ENCODE measurements at regions not wholly inside any gene's neighbourhood (a gene's known extent, or its start where the extent isn't known, plus 50 kb on each side); places are given as distances from the start of the nearest gene placed in this dataset.
"Not testable (repeated sequence)": the region's sequence is repeated elsewhere in the genome, so short reads cannot be mapped to it uniquely, and the experiment has no call there.

GRCh38 chr5:38783011-38783561, 62.7 kb upstream of the OSMR start:
- TF ChIP-seq CTCF (IDR thresholded peaks at IDR 0.05; ENCODE audit: insufficient read depth, missing control alignments) = no peak
- DNase-seq (ENCODE audit: insufficient read length, low spot score) = no peak
- no peak for FAIRE-seq

DNA sequence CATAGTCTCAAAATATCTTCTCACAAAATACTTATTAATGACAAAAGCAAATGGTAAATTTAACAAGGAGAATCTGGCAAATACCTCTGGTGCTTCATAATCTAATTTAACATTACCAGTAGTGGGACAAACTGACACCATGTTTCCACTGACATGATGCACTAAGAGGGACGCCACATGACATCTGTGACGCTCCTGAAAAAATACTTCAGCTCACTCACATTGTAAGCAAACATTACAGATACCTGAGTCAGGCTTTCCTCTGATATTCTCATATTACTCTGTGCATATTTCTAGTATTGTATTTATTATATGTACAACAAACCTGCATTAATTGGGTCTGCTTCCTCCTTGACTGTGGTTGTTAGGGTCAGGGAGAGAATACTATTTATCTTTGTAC, 56.7 kb upstream of the OSMR start:
- no peak for FAIRE-seq

GRCh38 chr5:38789777-38790176, 56.0 kb upstream of the OSMR start:
- no peak for TF ChIP-seq CTCF (IDR thresholded peaks at IDR 0.05; ENCODE audit: insufficient read depth, missing control alignments)
- no peak for FAIRE-seq
- no peak for DNase-seq (ENCODE audit: insufficient read length, low spot score)

More for the DNA sequence above, 56.7 kb upstream of the OSMR start:
- no peak for DNase-seq (ENCODE audit: insufficient read length, low spot score)
- TF ChIP-seq CTCF (IDR thresholded peaks at IDR 0.05; ENCODE audit: insufficient read depth, missing control alignments) = no peak

GRCh38 chr5:38790268-38790667, 55.5 kb upstream of the OSMR start:
- FAIRE-seq = no peak
- no peak for TF ChIP-seq CTCF (IDR thresholded peaks at IDR 0.05; ENCODE audit: insufficient read depth, missing control alignments)
- DNase-seq (ENCODE audit: insufficient read length, low spot score) = no peak

DNA sequence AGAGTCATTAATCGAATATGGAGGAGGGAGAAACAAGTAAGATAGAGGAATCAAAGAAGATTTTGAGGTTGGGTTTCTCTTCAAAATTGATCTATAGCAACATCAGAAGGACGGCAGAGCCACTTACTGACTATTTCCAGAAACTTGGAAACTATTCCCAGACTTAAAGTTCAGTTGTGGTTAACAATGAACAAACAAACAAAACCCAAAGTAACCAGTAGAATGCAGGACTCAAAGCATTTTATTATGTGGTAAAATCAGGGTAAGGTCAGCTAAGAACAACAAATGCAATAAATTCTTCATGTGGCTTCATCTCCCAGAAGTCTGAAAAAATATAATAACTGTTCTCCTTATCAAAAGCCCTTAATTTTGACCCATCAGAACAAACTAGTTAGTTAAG, 54.9 kb upstream of the OSMR start:
- no peak for TF ChIP-seq CTCF (IDR thresholded peaks at IDR 0.05; ENCODE audit: insufficient read depth, missing control alignments)
- FAIRE-seq = no peak

DNA sequence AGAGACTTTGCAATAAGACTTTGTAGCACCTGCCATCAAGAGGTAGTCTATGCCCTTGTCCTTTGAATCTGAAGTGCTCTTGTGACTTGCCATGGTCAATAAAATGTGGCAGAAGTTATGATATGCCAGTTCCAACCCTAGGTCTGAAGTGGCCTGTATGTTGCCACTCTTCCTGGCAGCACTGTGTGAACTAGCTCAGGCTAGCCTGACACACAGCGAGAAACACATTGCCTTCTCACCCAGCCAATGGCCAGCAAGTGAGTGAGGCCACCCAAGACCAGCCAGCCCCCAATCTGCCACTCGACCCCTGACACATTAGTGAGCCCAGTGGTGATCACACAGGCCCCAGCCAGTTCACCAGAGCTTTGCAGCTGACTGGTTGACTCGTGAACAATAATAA, 52.7 kb upstream of the OSMR start:
- DNase-seq (ENCODE audit: insufficient read length, low spot score) (no peak), FAIRE-seq (no peak)
- no peak for TF ChIP-seq CTCF (IDR thresholded peaks at IDR 0.05; ENCODE audit: insufficient read depth, missing control alignments)

More for the DNA sequence above, 54.9 kb upstream of the OSMR start:
- DNase-seq (ENCODE audit: insufficient read length, low spot score) = no peak

DNA sequence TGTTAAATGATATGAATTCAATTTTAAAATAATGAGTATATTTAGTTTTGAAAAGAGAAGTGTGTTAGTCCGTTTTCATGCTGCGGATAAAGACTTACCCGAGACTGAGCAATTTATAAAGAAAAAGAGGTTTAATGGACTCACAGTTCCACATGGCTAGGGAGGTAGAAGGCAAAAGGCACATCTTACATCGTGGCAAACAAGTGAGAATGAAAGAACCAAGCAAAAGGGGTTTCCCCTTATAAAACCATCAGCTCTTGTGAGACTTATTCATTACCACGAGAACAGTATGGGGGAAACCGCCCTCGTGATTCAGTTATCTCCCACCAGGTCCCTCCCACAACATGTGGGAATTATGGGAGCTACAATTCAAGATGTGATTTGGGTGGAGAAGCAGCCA, 51.8 kb upstream of the OSMR start:
- FAIRE-seq = not testable (repeated sequence)

GRCh38 chr5:38794986-38795385, 50.8 kb upstream of the OSMR start:
- no peak for FAIRE-seq

More for the DNA sequence above, 51.8 kb upstream of the OSMR start:
- DNase-seq (ENCODE audit: insufficient read length, low spot score) = not testable (repeated sequence)

More at GRCh38 chr5:38794986-38795385, 50.8 kb upstream of the OSMR start:
- TF ChIP-seq CTCF (IDR thresholded peaks at IDR 0.05; ENCODE audit: insufficient read depth, missing control alignments) = no peak
- DNase-seq (ENCODE audit: insufficient read length, low spot score) = no peak
